ENCODE measurements at regions not wholly inside any gene's neighbourhood (a gene's known extent, or its start where the extent isn't known, plus 50 kb on each side); places are given as distances from the start of the nearest gene placed in this dataset.
"Not testable (repeated sequence)": the region's sequence is repeated elsewhere in the genome, so short reads cannot be mapped to it uniquely, and the experiment has no call there.

DNA sequence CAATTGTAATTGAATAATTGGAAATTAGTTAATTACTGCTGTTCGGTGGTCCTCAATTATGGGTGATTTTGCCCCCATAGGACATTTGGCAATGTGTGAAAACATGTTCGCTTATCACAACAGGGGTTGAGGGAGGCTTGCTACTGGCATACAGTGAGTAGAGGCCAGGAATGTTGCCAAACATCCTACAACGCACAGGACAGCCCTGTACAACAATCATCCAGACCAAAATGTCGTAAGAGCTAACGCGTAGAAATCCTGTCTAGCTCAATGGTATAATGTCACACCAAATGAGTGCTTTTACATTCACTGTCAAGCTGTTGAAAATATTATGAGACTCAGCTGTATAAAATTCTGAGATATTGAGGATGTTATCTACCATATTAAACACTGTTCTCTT is 464.4 kb upstream of the TUSC1 start:
- DNase-seq = no peak

DNA sequence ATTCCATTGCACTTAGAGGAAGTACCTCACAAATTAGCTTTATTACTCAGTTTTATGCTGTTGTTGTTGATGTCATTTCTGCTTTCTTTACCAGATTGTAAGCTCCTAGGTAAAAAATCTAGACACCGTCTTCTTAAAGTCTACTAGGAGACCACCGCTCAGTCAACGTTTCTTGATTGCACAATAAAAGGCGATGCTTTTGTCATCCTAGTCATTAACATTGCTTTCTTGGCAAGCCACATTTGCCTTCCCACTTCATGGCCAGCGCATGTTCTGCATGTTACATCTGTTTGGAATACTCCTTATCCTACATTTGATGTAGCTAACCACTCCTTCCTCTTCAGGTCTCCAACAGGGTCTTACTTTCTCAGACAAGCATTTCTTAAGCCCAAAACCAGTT is 464.0 kb upstream of the TUSC1 start:
- no peak for DNase-seq

DNA sequence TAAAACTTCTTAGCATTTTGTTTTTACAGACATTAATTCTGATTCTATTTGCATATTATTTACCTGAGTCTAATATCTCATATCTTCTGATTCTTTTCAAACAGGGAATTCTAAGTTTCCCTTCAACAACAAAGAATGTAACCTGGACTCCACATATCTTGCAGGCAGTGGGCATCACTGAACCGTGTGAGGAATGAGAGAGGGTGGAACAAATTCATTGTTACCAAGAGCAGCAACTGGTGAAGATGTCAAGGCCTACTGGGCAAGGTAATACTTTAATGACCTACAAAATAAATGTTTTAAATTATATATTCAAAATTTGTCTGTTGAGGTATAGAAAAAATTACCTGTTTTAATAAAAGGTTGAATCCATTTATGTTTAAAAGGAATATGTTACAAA is 455.3 kb upstream of the TUSC1 start:
- no peak for DNase-seq

DNA sequence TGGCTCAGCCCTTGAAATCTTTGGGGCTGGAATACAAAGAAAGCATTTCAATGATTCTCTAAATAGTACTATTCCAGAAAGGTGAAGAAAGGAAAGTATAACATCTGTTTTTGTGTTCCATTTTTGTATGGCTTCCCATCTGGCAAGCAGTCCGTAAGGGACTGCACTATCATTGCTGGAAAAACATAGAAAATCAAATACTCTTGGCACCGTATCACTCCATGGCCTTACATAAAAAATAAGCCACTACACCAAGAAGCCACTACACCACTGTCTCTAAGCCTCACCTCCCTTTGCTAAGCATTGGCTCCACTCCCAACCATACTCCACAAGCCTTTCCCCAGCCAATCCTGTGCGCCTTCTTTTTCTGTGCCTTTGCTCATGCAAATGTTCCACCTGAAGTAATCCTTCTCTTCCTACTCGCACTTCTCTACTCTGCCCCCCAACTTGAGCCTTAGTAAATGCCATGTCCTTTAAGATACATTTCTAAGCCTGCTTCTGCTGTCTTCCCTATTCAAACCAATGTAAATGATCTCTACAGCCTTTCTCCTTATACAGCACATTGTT is 454.6 kb upstream of the TUSC1 start:
- no peak for DNase-seq

DNA sequence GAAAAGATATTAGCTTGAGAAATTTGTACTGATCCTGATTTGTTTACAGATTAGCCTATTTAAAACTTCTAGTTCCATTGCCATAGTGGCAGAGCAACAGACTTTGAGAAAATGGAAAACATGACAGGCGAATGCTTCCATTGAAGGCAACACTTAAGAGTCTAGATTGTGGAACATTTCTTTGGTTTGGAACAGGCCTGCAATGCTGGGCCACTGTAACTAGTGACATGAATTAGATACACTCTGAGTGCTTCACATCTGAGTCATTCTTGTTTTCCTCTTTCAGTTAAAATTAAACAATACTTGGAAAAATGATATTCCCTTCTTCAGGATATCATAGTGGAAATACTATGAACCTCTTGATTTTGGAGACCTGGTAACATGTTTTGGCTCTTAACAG is 453.6 kb upstream of the TUSC1 start:
- no peak for DNase-seq

DNA sequence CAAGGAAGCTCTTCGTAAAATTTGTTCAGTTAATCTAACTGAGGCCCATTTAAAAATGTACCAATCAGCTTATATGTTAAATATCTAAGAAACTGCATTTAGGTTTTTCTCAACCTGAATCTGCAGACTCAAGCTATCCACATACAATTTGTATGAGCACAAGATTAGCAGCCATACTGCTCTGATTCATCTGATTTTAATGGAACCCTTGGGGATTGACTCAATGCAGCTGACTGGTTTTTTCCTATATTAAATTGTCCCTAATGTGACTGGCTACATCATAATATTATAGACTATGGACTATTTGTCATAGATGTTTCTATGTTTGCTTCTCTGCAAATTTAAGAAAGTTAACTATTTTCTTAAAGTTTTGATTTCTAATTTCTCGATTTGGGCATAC is 451.0 kb upstream of the TUSC1 start:
- DNase-seq = peak; percentile 32

DNA sequence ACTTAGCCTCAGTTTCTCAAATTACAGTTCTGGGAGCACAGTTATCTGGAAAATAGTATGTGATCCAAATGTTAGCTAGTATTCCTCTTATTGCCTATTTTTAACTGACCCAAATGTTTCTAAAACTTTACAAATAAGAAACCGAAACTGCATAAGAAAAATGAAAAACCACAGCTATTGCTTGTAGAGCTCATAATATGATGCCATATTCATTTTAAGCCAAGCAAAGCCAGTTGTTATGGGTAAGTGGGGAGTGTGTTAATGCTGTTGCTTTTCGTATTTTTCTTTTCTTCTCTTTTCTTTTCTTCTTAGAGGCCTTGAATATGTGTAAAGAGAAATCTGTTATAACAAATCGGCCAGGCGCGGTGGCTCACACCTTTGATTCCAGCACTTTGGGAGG is 447.4 kb upstream of the TUSC1 start:
- no peak for DNase-seq

DNA sequence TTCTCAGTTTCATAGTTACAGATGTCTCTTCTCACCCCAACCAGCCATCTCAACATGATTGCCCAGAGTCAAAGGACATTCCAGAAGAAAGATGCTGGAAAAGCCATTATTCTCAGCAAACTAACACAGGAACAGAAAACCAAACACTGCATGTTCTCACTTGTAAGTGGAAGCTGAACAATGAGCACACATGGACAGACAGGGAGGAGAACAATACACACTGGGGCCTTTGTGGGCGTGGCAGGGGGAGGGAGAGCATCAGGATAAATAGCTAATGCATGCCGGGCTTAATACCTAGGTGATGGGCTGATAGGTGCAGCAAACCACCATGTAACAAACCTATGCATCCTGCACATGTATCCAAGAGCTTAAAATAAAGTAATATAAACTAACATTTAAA is 437.8 kb upstream of the TUSC1 start:
- not testable (repeated sequence) for DNase-seq

DNA sequence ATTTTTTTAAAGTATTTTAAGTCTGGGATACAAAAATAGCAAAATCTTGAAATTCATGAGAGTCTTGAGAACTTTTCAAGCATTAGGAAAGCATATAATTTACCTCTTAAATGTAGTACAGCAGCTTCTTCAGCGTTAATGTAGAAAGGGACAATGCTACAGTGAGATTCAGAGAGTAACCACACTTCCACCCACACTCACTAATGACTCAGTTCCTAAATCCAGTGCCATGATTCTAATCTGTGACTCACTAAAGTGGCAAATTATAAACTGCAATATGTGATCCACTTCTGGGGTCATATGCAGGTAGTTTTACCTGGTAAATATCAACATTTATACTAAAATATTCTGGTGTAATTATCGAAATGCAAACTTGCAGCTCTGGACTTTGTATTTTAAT is 434.5 kb upstream of the TUSC1 start:
- no peak for DNase-seq

DNA sequence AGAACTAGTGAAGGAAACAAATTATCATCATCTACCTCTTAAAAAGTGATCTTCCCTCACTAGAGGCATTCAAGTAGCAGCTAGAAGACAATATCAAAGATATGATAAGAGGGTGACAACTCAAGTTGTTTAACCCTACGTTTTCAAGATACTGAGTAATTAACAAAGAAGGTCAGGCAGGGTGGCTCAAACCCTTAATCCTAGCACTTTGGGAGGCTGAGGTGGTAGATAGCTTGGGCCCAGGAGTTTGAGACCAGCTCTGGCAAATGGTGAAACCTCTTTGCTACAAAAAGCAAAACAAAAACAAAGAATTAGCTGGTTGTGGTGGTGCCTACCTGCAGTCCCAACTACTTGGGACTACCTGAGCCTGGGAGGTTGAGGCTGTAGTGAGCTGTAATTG is 408.2 kb upstream of the TUSC1 start:
- no peak for DNase-seq

DNA sequence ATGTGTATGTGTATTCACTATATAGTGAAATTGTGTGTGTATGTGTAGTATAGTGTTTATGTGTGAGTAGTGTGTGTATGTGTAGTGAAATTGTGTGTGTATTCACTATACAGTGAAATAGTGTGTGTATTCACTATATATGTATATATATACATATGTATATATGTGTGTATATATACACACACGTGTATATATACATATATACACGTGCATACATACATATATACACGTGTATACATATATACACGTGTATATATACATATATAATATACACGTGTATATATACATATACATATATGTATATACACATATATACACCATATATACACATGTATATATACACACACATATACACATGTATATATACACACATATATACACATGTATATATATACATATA is 403.6 kb upstream of the TUSC1 start:
- no peak for DNase-seq

DNA sequence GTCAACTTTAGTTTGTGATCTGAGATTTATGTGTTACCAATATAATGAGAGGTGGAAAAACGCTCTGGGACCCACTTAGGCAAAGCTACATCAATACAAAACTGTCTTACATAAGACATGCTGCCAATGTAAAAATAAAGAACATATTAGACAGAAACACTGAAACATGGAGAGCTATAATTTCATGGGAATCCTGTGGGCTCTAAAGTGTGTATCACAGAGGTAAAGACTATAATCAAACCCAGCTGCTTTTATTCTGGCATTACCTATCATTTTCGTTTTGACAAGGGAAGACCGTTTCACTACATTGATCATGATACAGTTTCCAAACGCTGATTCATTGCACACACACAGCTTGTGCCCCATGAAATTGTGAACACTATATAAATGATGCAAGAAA is 400.5 kb upstream of the TUSC1 start:
- DNase-seq = no peak

DNA sequence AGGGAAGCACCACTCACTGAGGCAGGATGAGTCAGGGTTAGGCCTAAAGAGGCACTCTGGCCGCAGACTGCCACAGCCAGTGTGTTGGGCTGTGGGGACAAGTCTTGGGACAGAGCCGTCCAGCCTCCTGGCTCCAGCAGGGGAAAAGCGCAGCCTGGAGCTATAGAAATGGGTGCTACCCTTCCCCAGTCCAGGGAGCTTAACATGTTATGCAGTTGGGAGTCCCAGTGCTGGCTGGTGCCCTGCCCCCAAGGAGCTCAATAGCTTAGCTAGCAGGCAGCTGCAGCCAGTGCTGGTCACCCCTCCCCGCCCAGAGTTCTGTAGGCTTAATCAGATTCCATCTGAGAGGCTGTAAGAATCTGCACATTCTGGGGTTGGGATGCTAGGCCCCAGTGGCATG is 399.6 kb upstream of the TUSC1 start:
- DNase-seq = no peak

DNA sequence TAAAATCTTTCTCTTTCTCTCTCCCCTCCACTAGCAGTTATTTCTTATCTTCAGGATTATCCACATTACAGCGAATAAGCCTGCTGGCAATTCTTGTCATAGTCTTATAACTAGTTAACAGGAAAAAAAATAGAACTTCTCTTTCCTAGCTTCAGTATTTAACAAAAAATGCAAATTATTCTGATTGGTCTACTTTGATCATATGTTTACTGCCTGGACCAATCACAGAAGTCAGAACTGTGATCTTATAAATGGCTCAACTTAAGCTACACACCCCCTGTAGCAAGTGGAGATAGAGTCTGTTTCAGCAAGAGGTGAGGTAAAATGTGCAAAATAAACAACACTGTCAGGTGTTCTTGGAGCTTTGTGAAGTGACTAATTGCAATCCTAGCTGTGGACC is 389.4 kb upstream of the TUSC1 start:
- no peak for DNase-seq

DNA sequence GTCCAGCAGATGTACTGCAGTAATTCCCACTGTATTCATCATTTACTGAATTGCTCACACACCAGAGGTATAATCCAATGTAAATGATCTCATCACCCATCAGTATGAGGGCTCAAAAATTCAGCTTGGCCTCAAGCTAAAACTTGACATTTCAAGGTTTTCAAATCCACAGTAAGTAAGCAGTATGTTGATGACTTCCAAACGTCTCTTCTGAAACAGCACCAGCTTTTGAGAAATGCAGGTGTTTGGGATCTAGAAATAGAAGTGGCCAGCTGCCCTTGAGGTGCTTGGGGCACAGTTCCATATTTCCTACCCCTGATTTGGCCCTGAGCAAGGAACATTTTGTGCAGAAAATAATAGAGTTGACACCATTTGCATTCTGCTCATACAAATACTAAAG is 388.0 kb upstream of the TUSC1 start:
- no peak for DNase-seq

DNA sequence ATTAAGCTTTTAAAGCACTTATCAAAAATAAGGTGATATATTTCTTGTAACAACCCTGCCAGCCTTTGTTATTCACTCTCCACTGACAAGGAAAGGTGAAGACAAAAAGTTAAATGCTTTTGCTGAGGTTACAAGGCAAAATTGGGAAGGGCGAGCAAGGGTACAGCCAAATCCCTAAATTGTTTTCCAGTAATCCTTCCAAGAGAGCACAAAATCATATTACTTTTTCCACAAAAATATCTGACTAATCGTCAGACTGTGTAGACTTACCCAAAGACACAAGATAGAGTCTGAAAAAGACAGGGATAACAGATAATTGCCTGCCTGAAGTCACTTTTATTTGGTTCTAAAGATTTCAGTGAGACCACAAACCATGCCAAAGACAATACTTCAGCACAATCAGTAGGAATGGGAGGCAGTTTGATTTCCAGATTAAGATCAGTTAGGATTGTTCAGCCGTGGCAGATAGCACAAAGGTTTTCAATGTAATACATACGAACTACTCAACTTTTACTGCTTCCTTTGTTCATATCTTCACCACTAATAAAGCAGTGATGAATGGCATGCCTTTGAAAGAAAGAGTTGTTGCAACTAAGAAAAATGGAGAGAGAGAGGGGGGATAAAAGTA is 383.8 kb upstream of the TUSC1 start:
- DNase-seq = no peak

DNA sequence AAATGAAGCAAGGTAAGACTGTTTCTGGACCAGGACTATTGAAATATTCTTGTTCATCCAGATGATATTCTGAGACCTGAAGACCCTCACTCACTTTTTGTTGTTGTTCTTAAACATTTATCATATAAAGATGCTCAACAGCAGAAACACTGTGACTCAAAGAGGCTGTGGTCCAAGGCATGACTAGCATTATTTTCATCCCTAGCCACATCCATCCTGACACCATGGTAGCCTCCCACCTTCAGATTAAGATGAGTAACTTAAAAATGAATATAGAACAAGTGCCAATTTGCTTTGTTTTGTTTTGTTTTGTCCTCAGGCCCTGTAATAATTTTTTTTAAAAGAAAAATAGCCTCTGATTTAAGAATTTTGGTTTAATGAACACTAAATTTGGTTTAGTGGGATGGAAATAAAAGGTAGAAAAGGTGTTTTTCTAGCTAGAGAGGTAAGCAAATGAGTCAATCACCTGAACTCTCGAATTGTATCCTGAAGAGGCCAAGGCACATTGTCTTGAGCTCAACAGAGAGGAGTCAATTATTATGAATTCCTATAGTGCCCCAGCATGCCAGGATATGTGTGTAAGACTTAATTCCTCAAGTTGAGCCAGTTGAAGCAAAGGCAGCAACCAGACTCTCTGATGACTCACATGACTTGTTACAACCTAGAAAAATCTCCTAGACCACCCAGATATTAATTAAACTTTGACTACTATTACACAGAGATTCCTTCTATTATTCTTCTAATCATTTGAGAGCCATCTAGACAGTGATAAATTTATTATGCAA is 380.1 kb upstream of the TUSC1 start:
- no peak for DNase-seq

DNA sequence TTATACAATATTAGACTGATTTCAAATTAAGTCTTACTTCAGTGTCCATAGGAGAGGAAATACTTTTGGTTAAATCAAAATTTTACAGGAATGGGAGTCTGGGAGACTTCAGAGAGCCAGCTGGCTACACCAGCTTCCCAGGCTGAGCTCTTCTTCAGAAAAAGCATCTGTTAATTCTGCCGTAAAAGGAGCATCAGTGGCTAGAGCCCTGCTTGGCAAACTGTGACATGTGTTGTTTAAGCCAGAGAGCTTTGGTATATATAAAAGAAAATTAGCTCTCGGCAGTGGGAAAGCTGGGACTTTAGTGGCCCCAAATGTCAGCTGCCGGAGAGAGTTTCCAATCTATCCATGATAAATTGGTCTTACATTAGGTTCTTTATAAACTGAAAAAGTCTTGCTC is 378.8 kb upstream of the TUSC1 start:
- DNase-seq = no peak

DNA sequence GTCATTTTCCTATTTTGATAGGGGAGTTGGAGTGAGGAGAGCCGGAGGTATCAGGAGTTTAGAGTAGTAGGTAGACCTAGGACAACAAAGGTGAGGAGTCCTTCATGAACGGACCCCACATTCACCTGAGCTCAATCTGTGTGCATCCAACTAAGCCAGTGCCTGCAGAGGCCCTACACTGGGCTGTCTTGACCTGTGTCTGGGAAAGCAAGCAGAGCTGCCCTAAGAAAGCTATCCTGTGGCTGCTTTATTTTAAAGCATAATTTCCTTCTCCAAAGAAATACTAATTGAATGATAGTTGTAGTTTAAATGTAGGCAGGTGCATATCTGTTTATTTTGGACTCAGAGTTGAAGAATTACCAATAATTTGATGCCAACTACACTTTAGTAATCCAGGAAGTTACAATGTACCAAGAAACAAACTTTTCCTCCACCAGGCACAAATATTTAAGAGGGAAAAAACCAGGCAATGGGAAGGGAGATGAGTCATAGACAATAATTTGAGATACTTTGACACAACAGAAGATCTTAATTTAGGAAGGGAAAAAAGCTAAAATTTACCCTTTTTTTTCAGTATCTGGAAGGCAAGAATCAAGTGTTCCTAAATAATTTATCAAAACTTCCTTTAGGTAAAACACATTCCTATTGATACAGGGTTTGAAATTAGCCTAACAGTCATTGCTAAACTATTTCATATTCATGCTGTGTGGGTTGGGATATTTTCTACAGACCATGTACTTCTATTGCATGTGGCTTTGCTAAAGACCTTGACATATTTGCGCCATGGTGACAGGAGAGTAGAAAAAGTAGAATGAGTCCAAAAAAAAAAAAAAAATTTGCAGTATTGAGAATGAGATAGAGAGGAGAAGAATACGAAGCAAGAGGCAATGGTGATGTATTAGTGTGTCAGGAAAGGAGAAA is 376.6 kb upstream of the TUSC1 start:
- no peak for DNase-seq

DNA sequence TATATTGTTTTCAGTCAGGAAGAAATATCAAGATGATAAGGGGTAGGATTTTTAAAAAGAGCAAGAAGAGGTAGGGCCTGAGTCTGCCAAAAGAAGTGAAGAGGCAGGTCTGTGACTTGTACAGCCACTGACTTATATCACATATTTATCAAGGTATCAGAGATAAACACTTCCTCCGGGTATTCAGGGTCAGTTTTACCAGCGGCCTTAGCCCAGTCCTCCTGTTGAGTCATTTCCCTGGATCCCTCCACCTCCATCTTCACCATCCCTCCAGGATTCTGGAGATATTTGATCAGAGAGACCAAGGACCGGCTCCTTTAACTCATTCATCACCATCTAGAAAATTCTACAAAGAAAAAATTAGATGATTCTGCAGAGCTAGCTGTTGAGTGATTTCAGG is 375.7 kb upstream of the TUSC1 start:
- DNase-seq = no peak

DNA sequence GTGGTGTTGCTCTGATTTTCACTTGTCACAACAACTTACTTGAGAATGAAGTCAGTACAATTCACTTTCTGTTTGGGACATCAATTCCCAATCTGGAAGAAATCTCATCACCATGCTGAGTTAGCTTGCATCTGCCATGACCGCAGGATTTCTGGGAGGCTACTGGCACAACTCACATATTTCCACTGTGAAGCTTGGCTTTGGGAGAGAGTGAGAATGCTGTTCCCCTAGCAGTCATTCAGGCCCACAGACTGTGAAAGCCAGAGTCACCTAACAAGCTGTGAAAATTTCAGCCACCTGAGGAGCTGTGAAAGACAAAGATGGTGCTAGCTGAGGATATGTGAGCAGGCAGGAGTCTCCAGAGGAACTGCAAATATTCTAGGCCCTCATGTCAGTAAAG is 365.2 kb upstream of the TUSC1 start:
- DNase-seq = no peak

DNA sequence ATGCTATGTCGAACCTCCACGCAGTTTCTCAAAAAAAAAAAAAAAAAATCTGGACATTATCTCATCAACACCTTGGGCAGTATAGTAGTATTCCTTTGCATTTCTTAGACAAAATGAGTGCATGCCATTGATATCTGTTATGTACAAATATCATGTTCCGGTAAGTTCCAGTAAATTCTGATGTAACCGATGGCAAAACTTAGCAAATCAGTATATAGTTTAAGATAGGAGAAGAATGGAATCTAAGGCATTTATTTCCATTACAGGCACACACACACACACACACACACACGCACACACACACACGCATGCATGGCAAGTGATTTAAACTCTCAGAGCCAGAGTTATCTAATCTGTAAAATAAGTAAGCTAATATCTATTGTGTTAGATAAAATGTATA is 356.5 kb upstream of the TUSC1 start:
- DNase-seq = no peak

DNA sequence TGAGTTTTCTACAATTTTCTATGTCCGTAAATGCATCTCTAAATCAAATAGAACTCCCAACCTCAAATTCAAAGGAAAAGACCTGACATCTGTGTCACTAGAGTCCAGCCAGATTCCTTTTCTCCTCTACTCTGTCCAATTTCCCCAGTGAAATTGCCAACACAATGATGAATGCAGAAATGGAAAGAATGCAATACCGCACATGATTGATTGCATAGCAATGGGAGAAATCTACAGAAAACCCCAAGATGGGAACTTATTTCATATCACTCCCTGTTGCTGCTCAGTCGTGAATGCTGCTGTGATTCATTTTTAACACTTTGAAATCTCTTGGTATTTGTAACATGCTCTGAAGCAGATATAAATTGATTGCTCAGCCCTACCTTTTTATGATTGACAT is 355.1 kb upstream of the TUSC1 start:
- no peak for DNase-seq
